ENCODE measurements at regions not wholly inside any gene's neighbourhood (a gene's known extent, or its start where the extent isn't known, plus 50 kb on each side); places are given as distances from the start of the nearest gene placed in this dataset.

DNA sequence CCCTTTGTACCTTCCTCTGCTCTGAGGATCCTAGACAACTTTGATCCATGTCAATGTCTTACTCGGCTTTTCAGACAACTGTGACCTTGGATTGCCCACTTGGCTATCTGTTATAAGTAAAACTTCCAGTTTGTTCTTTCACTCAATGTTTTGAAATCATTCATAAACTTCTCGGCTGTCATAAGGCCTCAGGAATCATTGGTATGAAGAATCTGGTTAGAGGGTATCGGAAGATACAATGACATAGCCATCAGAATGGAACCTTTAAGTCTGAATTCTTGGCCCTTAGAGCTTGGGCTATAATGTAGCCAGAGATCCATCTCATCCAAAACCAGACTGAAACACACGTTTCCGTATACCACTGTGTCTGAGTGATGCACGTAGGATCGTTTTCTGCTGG, 59.0 kb upstream of the WDR1 start:
- Histone ChIP-seq H3K4me3 (no peak overlapping the region), H3K36me3 (no peaks in the 10 kb centered on the region), H3K4me1 (peaks cover 0 to 25% of the 10 kb centered on the region in 2 donors), H3K27me3 (no peaks in the 10 kb centered on the region), H3K9me3 (no peaks in the 10 kb centered on the region), H3K27ac (no peak overlapping the region)
- DNase-seq, result no peak
- TF ChIP-seq, protein P1, sequence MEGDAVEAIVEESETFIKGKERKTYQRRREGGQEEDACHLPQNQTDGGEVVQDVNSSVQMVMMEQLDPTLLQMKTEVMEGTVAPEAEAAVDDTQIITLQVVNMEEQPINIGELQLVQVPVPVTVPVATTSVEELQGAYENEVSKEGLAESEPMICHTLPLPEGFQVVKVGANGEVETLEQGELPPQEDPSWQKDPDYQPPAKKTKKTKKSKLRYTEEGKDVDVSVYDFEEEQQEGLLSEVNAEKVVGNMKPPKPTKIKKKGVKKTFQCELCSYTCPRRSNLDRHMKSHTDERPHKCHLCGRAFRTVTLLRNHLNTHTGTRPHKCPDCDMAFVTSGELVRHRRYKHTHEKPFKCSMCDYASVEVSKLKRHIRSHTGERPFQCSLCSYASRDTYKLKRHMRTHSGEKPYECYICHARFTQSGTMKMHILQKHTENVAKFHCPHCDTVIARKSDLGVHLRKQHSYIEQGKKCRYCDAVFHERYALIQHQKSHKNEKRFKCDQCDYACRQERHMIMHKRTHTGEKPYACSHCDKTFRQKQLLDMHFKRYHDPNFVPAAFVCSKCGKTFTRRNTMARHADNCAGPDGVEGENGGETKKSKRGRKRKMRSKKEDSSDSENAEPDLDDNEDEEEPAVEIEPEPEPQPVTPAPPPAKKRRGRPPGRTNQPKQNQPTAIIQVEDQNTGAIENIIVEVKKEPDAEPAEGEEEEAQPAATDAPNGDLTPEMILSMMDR (IDR thresholded peaks at IDR 0.05), result no peak
- no peak for ATAC-seq
- intact Hi-C loops (cut with DNase I), result no loop called here

DNA sequence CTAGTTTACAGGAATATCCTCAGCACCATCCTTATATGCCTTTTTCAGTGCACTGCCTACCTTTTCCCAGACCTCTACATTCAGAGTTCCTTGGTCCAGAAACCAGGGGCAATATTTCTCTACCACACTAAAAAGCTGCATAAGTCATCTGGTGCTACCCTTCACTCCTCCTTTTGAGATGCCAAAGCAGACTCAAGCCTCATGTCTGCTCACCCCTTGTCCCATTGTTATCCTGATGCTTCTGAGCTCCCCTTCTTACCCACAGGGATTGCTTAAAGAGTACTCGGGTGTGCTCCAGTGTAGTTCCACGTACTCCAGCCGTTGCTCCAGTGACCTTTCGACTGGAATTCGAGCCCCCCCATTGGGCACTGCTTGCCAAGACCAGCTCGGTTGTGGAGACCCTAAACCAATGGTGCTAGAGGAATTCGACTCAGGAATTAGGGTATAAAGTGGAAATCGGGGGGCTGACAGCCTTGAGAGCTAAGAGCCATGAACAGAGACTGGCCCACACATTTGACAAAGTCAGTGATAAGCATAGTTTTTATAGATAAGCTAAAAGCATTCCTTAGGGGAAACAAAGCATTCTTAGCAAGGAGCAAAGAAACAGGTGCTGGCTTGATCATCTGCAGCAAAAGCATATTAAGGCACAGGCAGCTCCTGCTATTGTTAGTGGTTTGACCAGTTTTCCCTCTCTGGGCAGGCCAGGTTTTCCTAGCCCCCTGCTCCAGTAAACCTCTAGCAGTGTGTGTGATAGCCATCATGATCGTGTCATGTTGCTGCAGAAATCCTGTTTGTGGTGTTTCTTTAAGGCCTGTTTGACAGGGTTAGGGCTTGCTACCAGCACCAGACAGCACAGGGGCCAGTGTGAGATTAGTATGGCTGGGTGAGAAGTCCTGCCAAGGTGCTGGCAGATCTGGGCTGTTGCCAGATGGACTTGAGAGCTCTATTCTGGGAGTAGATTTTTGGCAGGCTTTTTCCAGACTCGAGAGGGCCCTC, 57.5 kb upstream of the WDR1 start:
- intact Hi-C loops (cut with DNase I), result no loop called here

DNA sequence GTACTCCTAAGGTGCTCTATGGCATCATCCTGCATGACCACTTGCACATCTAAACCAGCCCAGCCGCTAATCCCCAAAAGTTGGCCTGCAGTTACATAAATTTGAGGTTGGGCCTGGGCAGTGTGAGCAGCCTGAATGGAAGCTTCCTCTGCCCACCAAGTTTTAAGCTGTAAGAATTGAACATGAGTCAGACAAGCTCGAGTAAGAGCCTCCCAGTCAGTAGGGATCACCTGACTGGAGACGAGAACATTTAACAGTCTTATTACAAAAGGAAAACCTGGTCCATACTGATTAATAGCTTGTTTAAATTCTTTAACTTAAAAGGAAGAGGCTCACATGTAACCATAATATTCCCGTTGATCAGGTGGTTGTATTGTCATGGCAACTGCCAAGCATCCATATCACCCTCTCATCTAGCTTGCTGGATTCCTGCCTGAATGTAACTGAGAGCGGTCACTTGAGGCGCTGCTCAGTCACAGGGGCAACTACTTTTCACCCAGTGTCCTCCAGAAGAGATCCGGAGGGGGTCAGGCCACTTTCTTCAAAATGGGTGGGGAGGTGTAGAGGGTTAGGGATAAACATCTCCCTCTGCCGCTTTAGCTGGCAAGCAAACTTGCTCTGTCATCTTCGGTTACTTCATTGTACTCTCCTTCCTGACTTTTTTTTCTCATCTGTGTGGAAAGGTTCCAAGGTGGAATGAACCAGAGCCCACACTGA, 56.6 kb upstream of the WDR1 start:
- Histone ChIP-seq H3K9me3 (no peaks in the 10 kb centered on the region), H3K4me1 (peaks cover 0 to 20% of the 10 kb centered on the region in 2 donors), H3K27me3 (no peaks in the 10 kb centered on the region), H3K36me3 (no peaks in the 10 kb centered on the region), H3K4me3 (no peak overlapping the region), H3K27ac (peak overlapping the region in 1 of 2 donors; percentile 37)
- DNase-seq (peak in 2 of 4 donors; percentile 34 to 54), ATAC-seq (peak; percentile 70)
- TF ChIP-seq, protein P1 (IDR thresholded peaks at IDR 0.05), result no peak
- intact Hi-C loops (cut with DNase I), result no loop called here

More for the DNA sequence above, 57.5 kb upstream of the WDR1 start:
- Histone ChIP-seq H3K4me3 (no peak overlapping the region), H3K27ac (peak overlapping the region in 1 of 2 donors; percentile 37), H3K9me3 (no peaks in the 10 kb centered on the region), H3K27me3 (no peaks in the 10 kb centered on the region), H3K36me3 (no peaks in the 10 kb centered on the region), H3K4me1 (peaks cover 0 to 20% of the 10 kb centered on the region in 2 donors)
- TF ChIP-seq, protein P1 (IDR thresholded peaks at IDR 0.05), result no peak
- peak in 2 of 4 donors; percentile 55 to 67 for DNase-seq
- ATAC-seq, result peak; percentile 82

DNA sequence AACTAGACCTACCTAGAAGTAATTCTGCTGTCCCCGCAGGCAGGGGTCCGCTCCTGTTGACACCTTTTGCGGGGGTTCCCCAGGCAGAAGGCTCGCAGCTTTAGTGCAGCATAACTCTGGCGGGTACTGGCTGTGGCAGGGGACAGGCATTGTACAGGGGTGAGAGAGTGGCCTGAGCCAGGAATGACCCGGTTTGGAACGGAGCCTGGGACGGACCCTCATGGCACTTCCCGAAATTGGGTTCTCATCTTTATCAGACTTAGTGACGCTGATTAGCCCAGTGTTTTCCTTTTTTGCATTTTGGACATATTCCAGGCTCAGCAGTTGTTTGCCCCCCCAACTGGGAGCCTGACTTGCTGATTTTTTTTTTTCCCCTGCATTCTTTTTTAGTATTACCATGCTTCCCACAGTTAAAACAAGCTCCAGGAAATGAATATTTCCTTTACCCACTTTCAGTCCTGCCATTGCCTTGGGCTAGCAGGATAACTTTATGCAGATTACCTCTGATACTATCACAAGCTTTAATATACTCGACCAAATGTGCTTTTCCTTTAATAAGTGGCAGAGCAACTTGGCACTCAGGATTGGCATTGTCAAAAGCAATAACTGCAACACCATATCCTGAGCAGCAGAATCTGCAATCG, 55.8 kb upstream of the WDR1 start:
- Histone ChIP-seq H3K27me3 (no peaks in the 10 kb centered on the region), H3K9me3 (no peaks in the 10 kb centered on the region), H3K4me3 (no peak overlapping the region), H3K27ac (peak overlapping the region in 1 of 2 donors; percentile 37), H3K36me3 (no peaks in the 10 kb centered on the region), H3K4me1 (peaks cover 0 to 20% of the 10 kb centered on the region in 2 donors)
- TF ChIP-seq, protein P1 (IDR thresholded peaks at IDR 0.05), result no peak
- ATAC-seq (no peak), DNase-seq (no peak)
- intact Hi-C loops (cut with DNase I), result no loop called here

Data from left lung (tissue), 4 donors.